Calu3 (cell line): ENCODE measurements at regions not wholly inside any gene's neighbourhood (a gene's known extent, or its start where the extent isn't known, plus 50 kb on each side); places are given as distances from the start of the nearest gene placed in this dataset.

Experiments
- BruUV-seq: library from RNA; stranded (reverse); fragments of 400-500 nt; replicated peaks from 2 replicates; lab custom pipeline; 2021; lab: Mats Ljungman, UMichigan
- CTCF ChIA-PET: fragments of 300-600 bp; sonication (Branson Sonifier 250); formaldehyde crosslinking; loops from one replicate; lab custom pipeline; 2022; ENCODE audit warnings: antibody characterized with exemption; lab: Charles Lee
- DNase-seq: peaks from one replicate; pipeline ENCODE4 v3.0.0; 2022
- H3K27ac Mint-ChIP-seq: one replicate; pipeline ENCODE4 v1.8.0; 2022; ENCODE audit warnings: mixed read lengths; ENCODE audit not compliant: unreplicated experiment
- H3K27me3 Mint-ChIP-seq: one replicate; pipeline ENCODE4 v1.8.0; 2022; ENCODE audit warnings: mixed read lengths; ENCODE audit not compliant: unreplicated experiment
- H3K36me3 Mint-ChIP-seq: one replicate; pipeline ENCODE4 v1.8.0; 2022; ENCODE audit warnings: mild to moderate bottlenecking, moderate library complexity, mixed read lengths; ENCODE audit not compliant: insufficient read depth, unreplicated experiment
- H3K4me1 Mint-ChIP-seq: one replicate; pipeline ENCODE4 v1.8.0; 2022; ENCODE audit warnings: mild to moderate bottlenecking, low read depth, mixed read lengths; ENCODE audit not compliant: unreplicated experiment
- H3K4me3 Mint-ChIP-seq: one replicate; pipeline ENCODE4 v1.8.0; 2022; ENCODE audit warnings: mild to moderate bottlenecking, low read depth, moderate library complexity, mixed read lengths; ENCODE audit not compliant: unreplicated experiment
- H3K9me3 Mint-ChIP-seq: one replicate; pipeline ENCODE4 v1.8.0; 2022; ENCODE audit warnings: low read depth, mixed read lengths; ENCODE audit not compliant: unreplicated experiment
- intact Hi-C: fragments of 100-400 bp; cut with micrococcal nuclease; formaldehyde crosslinking; loops from one replicate; pipeline ENCODE4 v1.10.0; 2022; ENCODE audit not compliant: unreplicated experiment
- TF ChIP-seq, protein P1 (sequence below): fragments of 200-600 bp; IDR thresholded peaks from one replicate; pipeline ENCODE4 v1.8.0; 2022; ENCODE audit warnings: antibody characterized with exemption; ENCODE audit not compliant: unreplicated experiment

DNA sequence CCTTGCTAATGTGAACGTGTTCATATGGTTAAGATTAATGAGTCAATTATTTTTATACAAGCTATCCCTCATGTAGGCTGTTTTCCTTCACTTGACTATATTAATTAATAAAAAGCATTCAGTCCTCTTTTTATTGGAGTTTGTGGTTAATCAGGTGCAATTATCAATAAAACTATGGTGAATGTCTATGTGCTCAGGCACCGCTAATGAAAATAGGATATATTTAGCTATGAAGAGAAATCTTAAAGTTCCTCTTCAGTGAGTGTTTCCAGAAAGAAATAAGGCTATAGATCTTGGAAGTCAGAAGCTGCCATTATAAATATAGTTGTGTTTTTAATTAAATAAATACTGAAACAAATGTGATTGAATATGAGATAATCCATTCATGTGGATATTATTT lies 422.1 kb downstream of the DMAC1 start:
- DNase-seq, result no peak
- intact Hi-C loops, result no loop called here
- TF ChIP-seq, protein P1, sequence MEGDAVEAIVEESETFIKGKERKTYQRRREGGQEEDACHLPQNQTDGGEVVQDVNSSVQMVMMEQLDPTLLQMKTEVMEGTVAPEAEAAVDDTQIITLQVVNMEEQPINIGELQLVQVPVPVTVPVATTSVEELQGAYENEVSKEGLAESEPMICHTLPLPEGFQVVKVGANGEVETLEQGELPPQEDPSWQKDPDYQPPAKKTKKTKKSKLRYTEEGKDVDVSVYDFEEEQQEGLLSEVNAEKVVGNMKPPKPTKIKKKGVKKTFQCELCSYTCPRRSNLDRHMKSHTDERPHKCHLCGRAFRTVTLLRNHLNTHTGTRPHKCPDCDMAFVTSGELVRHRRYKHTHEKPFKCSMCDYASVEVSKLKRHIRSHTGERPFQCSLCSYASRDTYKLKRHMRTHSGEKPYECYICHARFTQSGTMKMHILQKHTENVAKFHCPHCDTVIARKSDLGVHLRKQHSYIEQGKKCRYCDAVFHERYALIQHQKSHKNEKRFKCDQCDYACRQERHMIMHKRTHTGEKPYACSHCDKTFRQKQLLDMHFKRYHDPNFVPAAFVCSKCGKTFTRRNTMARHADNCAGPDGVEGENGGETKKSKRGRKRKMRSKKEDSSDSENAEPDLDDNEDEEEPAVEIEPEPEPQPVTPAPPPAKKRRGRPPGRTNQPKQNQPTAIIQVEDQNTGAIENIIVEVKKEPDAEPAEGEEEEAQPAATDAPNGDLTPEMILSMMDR, result no peak

DNA sequence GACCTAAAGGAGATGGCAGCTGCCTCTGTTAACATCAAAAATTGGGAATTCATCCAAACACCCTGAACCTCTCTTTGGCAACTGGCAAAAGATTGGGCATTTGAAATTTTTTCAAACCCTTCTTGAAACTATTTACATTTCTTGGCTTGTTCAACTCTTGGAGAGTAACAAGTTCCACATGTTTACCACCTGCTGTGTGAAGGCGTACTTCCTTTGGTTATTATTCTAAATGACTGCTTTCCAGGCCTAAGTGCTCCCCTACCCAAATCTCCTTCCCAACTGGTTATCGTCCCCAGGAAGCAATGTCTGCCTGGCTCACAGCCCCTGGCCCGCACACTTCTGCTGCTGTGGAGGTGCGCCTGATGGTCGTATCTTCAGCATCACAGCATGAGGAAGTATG lies 422.7 kb downstream of the DMAC1 start:
- Mint-ChIP-seq H3K27ac (no peak overlapping the region), H3K36me3 (no peaks in the 10 kb centered on the region)
- TF ChIP-seq, protein P1, result no peak

More for the DNA sequence above, 422.1 kb downstream of the DMAC1 start:
- H3K9me3 Mint-ChIP-seq, result no peaks in the 10 kb centered on the region
- H3K4me1 Mint-ChIP-seq, result no peaks in the 10 kb centered on the region
- no peak overlapping the region for H3K4me3 Mint-ChIP-seq
- no TSS peak for BruUV-seq
- H3K27me3 Mint-ChIP-seq, result no peaks in the 10 kb centered on the region
- no peak overlapping the region for H3K27ac Mint-ChIP-seq
- CTCF ChIA-PET, result no interaction called here
- no peaks in the 10 kb centered on the region for H3K36me3 Mint-ChIP-seq

DNA sequence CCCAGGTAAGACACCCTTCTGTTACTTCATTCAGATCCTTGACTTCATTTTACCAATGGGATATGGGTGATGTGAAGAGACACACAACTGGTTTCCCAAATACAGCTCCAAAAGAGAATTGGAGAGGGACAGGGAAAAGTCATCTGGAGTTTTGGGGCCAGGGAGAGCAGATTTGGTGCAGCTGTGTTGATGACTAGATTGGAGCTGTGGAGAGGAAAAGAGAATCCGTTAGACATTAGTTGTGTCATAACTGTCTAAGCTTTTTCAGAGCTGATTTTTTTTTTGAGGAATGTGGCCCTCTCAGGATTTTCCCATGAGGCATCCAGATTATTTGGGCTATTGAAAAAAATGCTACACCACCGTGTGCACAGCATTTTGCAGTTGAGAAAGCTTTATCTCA lies 423.4 kb downstream of the DMAC1 start:
- Mint-ChIP-seq H3K27me3 (no peaks in the 10 kb centered on the region), H3K27ac (no peak overlapping the region), H3K4me3 (no peak overlapping the region), H3K36me3 (no peaks in the 10 kb centered on the region), H3K9me3 (no peaks in the 10 kb centered on the region), H3K4me1 (no peaks in the 10 kb centered on the region)
- CTCF ChIA-PET, result no interaction called here
- DNase-seq, result no peak
- TF ChIP-seq, protein P1, result no peak
- intact Hi-C loops, result no loop called here
- BruUV-seq, result no TSS peak

More for the DNA sequence above, 422.7 kb downstream of the DMAC1 start:
- intact Hi-C loops, result no loop called here
- no peak overlapping the region for H3K4me3 Mint-ChIP-seq
- DNase-seq, result no peak
- H3K9me3 Mint-ChIP-seq, result no peaks in the 10 kb centered on the region
- CTCF ChIA-PET, result no interaction called here
- no peaks in the 10 kb centered on the region for H3K4me1 Mint-ChIP-seq
- H3K27me3 Mint-ChIP-seq, result no peaks in the 10 kb centered on the region
- no TSS peak for BruUV-seq

- TF ChIP-seq, protein P1, result no peak
- no peak overlapping the region for H3K4me3 Mint-ChIP-seq
- BruUV-seq, result no TSS peak
- H3K27ac Mint-ChIP-seq, result no peak overlapping the region
- H3K27me3 Mint-ChIP-seq, result no peaks in the 10 kb centered on the region
- no peaks in the 10 kb centered on the region for H3K9me3 Mint-ChIP-seq
- intact Hi-C loops, result no loop called here
- CTCF ChIA-PET, result no interaction called here
- no peak for DNase-seq
- no peaks in the 10 kb centered on the region for H3K36me3 Mint-ChIP-seq
- no peaks in the 10 kb centered on the region for H3K4me1 Mint-ChIP-seq
Measured at GRCh38 chr9:7375013-7375511, 424.5 kb downstream of the DMAC1 start.
